ENCODE measurements at regions not wholly inside any gene's neighbourhood (a gene's known extent, or its start where the extent isn't known, plus 50 kb on each side); places are given as distances from the start of the nearest gene placed in this dataset.

- TF ChIP-seq CTCF (IDR thresholded peaks at IDR 0.05) (no peak), POLR2A (IDR thresholded peaks at IDR 0.05) (no peak)
Measured at GRCh38 chr12:66838366-66838765, 159.5 kb upstream of the GRIP1 start.

Data from lower leg skin (tissue), 3 donors.